Activated T-helper 1 cell treated with Interleukin-2 at 50 U/mL for 16 hours (primary cell): ENCODE measurements at regions not wholly inside any gene's neighbourhood (a gene's known extent, or its start where the extent isn't known, plus 50 kb on each side); places are given as distances from the start of the nearest gene placed in this dataset.
"Not testable (repeated sequence)": the region's sequence is repeated elsewhere in the genome, so short reads cannot be mapped to it uniquely, and the experiment has no call there.

Experiments
- DNase-seq: peaks from one replicate; pipeline ENCODE4 v3.0.0-alpha.2; 2020; ENCODE audit warnings: low read depth

DNA sequence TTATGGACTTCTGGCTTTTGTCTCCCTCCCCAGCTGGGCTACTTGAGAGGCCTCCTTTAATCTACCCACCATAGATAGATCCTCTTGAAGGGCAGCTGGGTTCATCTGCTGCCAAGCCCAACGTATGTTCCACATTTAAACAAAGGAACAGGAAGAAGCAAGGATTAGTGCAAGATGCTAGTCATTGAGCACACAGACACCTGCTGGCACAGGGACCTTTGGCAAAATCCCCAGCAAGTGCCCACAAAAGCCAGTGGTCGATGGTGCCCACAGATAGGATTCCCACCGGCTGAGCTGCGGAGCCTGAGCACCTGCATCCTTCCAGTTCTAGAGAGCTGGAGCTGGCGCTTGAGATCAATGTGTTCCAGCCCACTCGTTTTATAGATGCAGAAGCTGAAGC, 57.7 kb upstream of the SHB start:
- no peak for DNase-seq

DNA sequence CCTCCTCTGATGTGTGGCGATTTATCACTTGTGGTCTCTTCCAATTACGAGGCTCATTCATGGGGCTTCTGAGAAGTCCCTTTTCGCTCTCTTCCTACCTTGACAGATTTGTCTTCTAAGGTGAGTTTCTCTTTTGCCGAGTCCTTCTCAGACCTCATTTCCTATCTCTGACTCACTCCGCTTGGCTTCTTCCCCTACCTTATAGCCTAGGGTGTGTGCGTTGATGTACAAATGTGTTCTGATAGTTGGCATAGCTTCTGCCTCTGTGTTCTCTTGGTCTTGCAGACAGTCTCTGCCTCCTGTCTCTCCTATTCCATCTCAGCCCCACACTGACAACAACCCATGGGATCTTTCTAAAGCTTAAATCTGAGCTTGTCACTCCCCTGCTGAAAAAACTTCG, 56.9 kb upstream of the SHB start:
- DNase-seq, result no peak

DNA sequence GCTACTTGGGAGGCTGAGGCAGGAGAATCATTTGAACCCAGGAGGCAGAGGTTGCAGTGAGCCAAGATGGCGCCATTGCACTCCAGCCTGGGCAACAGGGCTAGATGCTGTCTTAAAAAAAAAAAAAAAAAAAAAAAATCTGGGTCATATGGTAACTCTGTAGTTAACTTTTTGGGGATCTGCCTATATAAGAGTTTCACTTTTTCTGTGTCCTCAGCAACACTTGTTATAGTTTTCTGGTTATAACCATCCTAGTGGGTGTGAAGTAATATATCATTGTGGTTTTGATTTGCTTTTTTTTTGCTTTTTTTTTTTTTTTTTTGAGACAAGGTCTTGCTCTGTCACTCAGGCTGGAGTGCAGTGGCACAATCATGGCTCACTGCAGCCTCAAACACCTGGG, 54.3 kb upstream of the SHB start:
- not testable (repeated sequence) for DNase-seq

DNA sequence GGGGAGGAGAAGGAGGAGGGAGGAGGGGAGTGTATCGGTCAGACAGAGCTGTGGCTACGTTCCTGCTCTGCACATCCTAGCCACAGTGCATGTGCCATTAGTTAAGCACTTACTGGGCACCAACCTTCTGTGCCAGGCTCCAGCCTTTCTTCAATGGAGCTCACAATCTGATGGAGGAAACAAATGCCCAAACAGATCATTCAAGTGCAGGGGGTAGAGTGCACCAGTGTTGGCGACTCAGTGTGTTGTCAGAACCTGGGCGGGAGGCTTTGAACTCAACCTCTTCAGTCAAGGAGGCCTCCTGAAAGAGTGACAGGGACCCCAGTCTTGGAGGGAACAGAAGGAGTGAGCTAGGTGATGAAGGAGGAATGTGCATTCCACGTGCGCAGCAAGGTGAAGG, 51.9 kb upstream of the SHB start:
- no peak for DNase-seq

DNA sequence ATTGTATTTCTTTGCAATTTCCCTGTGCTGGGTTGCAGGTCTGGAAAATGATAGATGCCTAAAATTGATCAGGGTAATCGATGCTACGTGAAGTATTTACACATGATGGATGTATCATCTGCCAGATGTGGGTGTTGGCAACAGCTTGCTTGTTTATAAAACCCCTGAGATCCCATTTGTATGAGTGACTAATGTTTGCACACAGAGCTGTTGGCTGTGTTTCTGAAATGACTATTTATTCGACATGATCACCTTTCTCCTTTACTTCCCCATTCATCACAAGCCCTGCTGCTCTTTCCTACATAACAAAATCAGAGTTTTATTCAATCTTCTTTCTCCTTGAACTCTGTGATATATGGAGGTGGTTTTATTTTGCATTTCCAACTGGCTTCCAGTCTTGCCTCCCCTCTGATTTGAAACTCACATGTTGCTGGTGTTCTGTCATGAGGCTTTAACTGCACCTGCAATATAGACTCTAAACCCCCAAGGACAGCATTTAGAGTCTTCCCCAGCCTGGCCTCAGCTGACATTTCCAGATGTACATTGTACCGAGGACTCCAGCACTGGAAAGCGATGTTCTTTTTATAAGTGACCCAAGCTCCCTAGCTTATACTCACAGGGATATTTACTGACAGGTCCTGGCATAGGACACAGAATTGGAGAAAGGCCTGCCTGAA, 50.7 kb upstream of the SHB start:
- no peak for DNase-seq

DNA sequence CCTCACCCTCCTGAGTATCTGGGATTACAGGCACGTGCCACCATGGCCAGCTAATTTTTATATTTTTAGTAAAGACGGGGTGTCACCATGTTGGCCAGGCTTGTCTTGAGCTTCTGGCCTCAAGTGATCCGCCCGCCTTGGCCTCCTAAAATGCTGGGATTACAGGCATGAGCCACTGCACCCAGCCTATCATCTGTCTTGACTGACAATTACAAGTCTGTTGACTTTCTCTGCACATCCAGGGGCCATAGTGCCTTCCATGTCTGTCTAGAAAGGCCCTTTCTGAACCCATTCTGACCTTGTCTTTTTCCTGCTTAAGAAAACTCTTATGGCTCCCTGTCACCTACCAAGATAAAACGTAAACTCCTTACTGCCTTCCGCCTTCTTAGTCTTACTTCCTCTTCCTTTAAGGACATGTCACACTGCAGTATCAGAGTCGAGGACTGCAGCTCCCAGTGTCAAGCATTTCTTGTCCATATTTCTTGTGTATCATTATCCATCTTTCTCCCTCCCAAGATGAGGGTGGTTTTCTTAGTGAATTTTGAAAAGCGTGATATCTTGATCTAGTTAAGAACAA, 49.9 kb upstream of the SHB start:
- DNase-seq, result no peak
